NT2/D1 (cell line): ENCODE measurements at regions not wholly inside any gene's neighbourhood (a gene's known extent, or its start where the extent isn't known, plus 50 kb on each side); places are given as distances from the start of the nearest gene placed in this dataset.

Experiments used
- SUZ12 ChIP-seq: IDR thresholded peaks from 2 replicates; pipeline ENCODE4 v1.6.1; 2011; ENCODE audit not compliant: insufficient read length, insufficient read depth; ENCODE audit errors: extremely low read depth
- YY1 ChIP-seq: IDR thresholded peaks from 2 replicates; pipeline ENCODE4 v1.6.1; 2011; ENCODE audit not compliant: insufficient read length, insufficient read depth
- ZNF274 ChIP-seq: IDR thresholded peaks from 2 replicates; pipeline ENCODE4 v1.6.1; 2011; ENCODE audit warnings: mild to moderate bottlenecking, low read depth, low read length

DNA sequence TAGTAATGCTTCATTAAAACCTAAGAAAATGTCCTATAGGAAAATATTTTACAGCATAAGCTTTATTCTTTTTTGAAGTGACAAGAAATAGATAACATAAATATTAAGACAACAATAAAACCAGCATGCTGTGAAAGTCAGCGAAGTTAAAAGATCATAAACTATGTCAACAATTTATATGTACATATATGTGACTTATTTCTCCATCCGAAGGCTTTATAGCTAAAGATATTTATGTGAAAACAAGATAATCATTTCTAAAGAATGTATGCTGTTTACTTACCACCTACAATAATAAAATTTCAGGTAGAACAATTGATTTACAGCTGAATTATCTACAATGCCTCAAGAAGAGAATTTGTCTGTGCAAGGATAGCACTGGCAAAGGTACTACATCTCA is 283.4 kb downstream of the CRPPA start:
- TF ChIP-seq YY1 (no peak), ZNF274 (no peak), SUZ12 (no peak)
